BLaER1 treated with 17β-estradiol and CSF1 and Interleukin-3, amounts not matched to agents 10 nM and 100 nM (cell line): ENCODE measurements at regions not wholly inside any gene's neighbourhood (a gene's known extent, or its start where the extent isn't known, plus 50 kb on each side); places are given as distances from the start of the nearest gene placed in this dataset.
"Not testable (repeated sequence)": the region's sequence is repeated elsewhere in the genome, so short reads cannot be mapped to it uniquely, and the experiment has no call there.

Experiments
- H3K27ac ChIP-seq, 11 experiments: shearing (Covaris generic); formaldehyde crosslinking; 2 replicates each; pipeline ENCODE4 v1.8.1; 2022
- H3K27me3 ChIP-seq, 11 experiments: shearing (Covaris generic); formaldehyde crosslinking; 2 replicates each; pipeline ENCODE4 v1.8.1; 2022
- H3K36me3 ChIP-seq, 11 experiments: shearing (Covaris generic); formaldehyde crosslinking; 2 replicates each; pipeline ENCODE4 v1.8.1; 2022
- H3K4me1 ChIP-seq, 10 experiments: shearing (Covaris generic); formaldehyde crosslinking; 2 replicates each; pipeline ENCODE4 v1.8.1; 2022
- H3K4me2 ChIP-seq, 11 experiments: shearing (Covaris generic); formaldehyde crosslinking; 2 replicates each; pipeline ENCODE4 v1.8.1; 2022
- H3K4me3 ChIP-seq, 10 experiments: shearing (Covaris generic); formaldehyde crosslinking; 2 replicates each; pipeline ENCODE4 v1.8.1; 2022
- H3K9ac ChIP-seq, 11 experiments: shearing (Covaris generic); formaldehyde crosslinking; 2 replicates each; pipeline ENCODE4 v1.8.1; 2022
- H3K9me3 ChIP-seq, 11 experiments: shearing (Covaris generic); formaldehyde crosslinking; replicated peaks in 1 of 11; 2 replicates each; pipeline ENCODE4 v1.8.1; 2022
- H4K20me1 ChIP-seq, 11 experiments: shearing (Covaris generic); formaldehyde crosslinking; 2 replicates each; pipeline ENCODE4 v1.8.1; 2022

GRCh38 chr17:30711176-30711575, 113.3 kb downstream of the CRLF3 start:
- H3K36me3 ChIP-seq, H3K9me3 ChIP-seq, H3K27me3 ChIP-seq: not testable (repeated sequence)
- Histone ChIP-seq H3K4me3 (peak overlapping the region in 9 of 10 experiments; percentile 85 to 98 (median 92); a peak in 14 of 20 replicates), H3K4me1 (peaks cover 38 to 64% (median 56%) of the 10 kb centered on the region in 10 experiments), H4K20me1 (peaks cover 16 to 66% (median 60%) of the 10 kb centered on the region in 11 experiments; a peak in 21 of 22 replicates), H3K4me2 (peak overlapping the region; percentile 87 to 98 (median 92)), H3K9ac (peak overlapping the region in 8 of 11 experiments; percentile 87 to 93 (median 89); a peak in 7 of 22 replicates), H3K27ac (peak overlapping the region in 4 of 11 experiments; percentile 18 to 91 (median 86); a peak in 4 of 22 replicates)

GRCh38 chr17:30710276-30711088, 114.0 kb downstream of the CRLF3 start:
- Histone ChIP-seq H3K27ac (peak overlapping the region; percentile 60 to 92 (median 86); a peak in 21 of 22 replicates), H3K4me2 (peak overlapping the region; percentile 87 to 98 (median 92))
- H3K9me3 ChIP-seq: not testable (repeated sequence)

GRCh38 chr17:30709561-30710275, 114.8 kb downstream of the CRLF3 start:
- Histone ChIP-seq H3K4me3 (peak overlapping the region; percentile 85 to 98 (median 92)), H3K27me3 (peaks cover 9 to 16% (median 12%) of the 10 kb centered on the region in 11 experiments), H4K20me1 (peaks cover 16 to 56% (median 46%) of the 10 kb centered on the region in 11 experiments; a peak in 20 of 22 replicates), H3K4me2 (peak overlapping the region; percentile 87 to 98 (median 92)), H3K27ac (peak overlapping the region; percentile 60 to 92 (median 86)), H3K4me1 (peaks cover 45 to 71% (median 66%) of the 10 kb centered on the region in 10 experiments), H3K9ac (peak overlapping the region; percentile 87 to 93 (median 89))
- not testable (repeated sequence) for H3K9me3 ChIP-seq, H3K36me3 ChIP-seq

More at GRCh38 chr17:30710276-30711088, 114.0 kb downstream of the CRLF3 start:
- Histone ChIP-seq H4K20me1 (peaks cover 16 to 60% (median 53%) of the 10 kb centered on the region in 11 experiments; a peak in 21 of 22 replicates), H3K9ac (peak overlapping the region; percentile 87 to 93 (median 89)), H3K4me3 (peak overlapping the region; percentile 85 to 98 (median 92)), H3K27me3 (peaks cover 6 to 12% (median 8%) of the 10 kb centered on the region in 11 experiments), H3K4me1 (peaks cover 45 to 71% (median 63%) of the 10 kb centered on the region in 10 experiments)
- H3K36me3 ChIP-seq: not testable (repeated sequence)

- H3K4me3 ChIP-seq: peak overlapping the region; percentile 85 to 98 (median 92)
- peak overlapping the region in 9 of 11 experiments; percentile 90 to 98 (median 94); a peak in 15 of 22 replicates for H3K4me2 ChIP-seq
- peak overlapping the region; percentile 87 to 93 (median 89) for H3K9ac ChIP-seq
- H4K20me1 ChIP-seq: peaks cover 16 to 50% (median 39%) of the 10 kb centered on the region in 11 experiments; a peak in 20 of 22 replicates
- not testable (repeated sequence) for H3K36me3 ChIP-seq, H3K9me3 ChIP-seq
- peaks cover 45 to 65% (median 62%) of the 10 kb centered on the region in 10 experiments for H3K4me1 ChIP-seq
- peaks cover 9 to 16% (median 12%) of the 10 kb centered on the region in 11 experiments for H3K27me3 ChIP-seq
- H3K27ac ChIP-seq: peak overlapping the region; percentile 60 to 92 (median 86)
Observed at GRCh38 chr17:30709096-30709495, 115.4 kb downstream of the CRLF3 start.

- Histone ChIP-seq H3K4me3 (peak overlapping the region; percentile 85 to 98 (median 92)), H3K4me2 (peak overlapping the region; percentile 90 to 98 (median 96)), H3K27me3 (peaks cover 9 to 16% (median 12%) of the 10 kb centered on the region in 11 experiments), H3K9ac (peak overlapping the region; percentile 87 to 93 (median 89)), H4K20me1 (peaks cover 12 to 43% (median 33%) of the 10 kb centered on the region in 11 experiments; a peak in 20 of 22 replicates), H3K4me1 (peaks cover 45 to 59% (median 57%) of the 10 kb centered on the region in 10 experiments), H3K27ac (peak overlapping the region; percentile 60 to 92 (median 86))
- not testable (repeated sequence) for H3K9me3 ChIP-seq, H3K36me3 ChIP-seq
Observed at GRCh38 chr17:30708241-30709078, 116.0 kb downstream of the CRLF3 start.

- Histone ChIP-seq H3K27me3 (peaks cover 9 to 16% (median 12%) of the 10 kb centered on the region in 11 experiments), H3K4me2 (peak overlapping the region; percentile 90 to 98 (median 96)), H3K9ac (peak overlapping the region; percentile 87 to 93 (median 89)), H4K20me1 (peaks cover 11 to 37% (median 26%) of the 10 kb centered on the region in 11 experiments; a peak in 20 of 22 replicates), H3K4me3 (peak overlapping the region; percentile 85 to 98 (median 92)), H3K27ac (peak overlapping the region; percentile 60 to 92 (median 86); a peak in 21 of 22 replicates), H3K4me1 (peaks cover 44 to 52% (median 50%) of the 10 kb centered on the region in 10 experiments)
- not testable (repeated sequence) for H3K9me3 ChIP-seq, H3K36me3 ChIP-seq
Observed at GRCh38 chr17:30707724-30708240, 116.7 kb downstream of the CRLF3 start.

- Histone ChIP-seq H3K4me2 (peak overlapping the region; percentile 91 to 98 (median 96)), H3K9ac (peak overlapping the region in 9 of 11 experiments; percentile 43 to 89 (median 70); a peak in 16 of 22 replicates)
Observed at GRCh38 chr17:30706461-30707335, 117.8 kb downstream of the CRLF3 start.

GRCh38 chr17:30706004-30706403, 118.5 kb downstream of the CRLF3 start:
- H3K27me3 ChIP-seq: peaks cover 9 to 16% (median 12%) of the 10 kb centered on the region in 11 experiments
- H3K4me2 ChIP-seq: peak overlapping the region; percentile 91 to 98 (median 96)
- peak overlapping the region in 10 of 11 experiments; percentile 38 to 71 (median 64); a peak in 16 of 22 replicates for H3K9ac ChIP-seq
- not testable (repeated sequence) for H3K36me3 ChIP-seq, H3K9me3 ChIP-seq
- peaks cover 0 to 19% (median 8%) of the 10 kb centered on the region in 11 experiments; a peak in 19 of 22 replicates for H4K20me1 ChIP-seq
- peak overlapping the region; percentile 33 to 94 (median 56) for H3K4me3 ChIP-seq
- peak overlapping the region in 6 of 11 experiments; percentile 39 to 66 (median 48); a peak in 8 of 22 replicates for H3K27ac ChIP-seq
- peaks cover 26 to 42% (median 34%) of the 10 kb centered on the region in 10 experiments for H3K4me1 ChIP-seq

More at GRCh38 chr17:30706461-30707335, 117.8 kb downstream of the CRLF3 start:
- Histone ChIP-seq H3K4me3 (peak overlapping the region; percentile 33 to 98 (median 88)), H3K4me1 (peaks cover 33 to 43% (median 40%) of the 10 kb centered on the region in 10 experiments), H3K27me3 (peaks cover 9 to 16% (median 12%) of the 10 kb centered on the region in 11 experiments), H4K20me1 (peaks cover under 1 to 26% (median 15%) of the 10 kb centered on the region in 11 experiments; a peak in 20 of 22 replicates), H3K27ac (peak overlapping the region in 5 of 11 experiments; percentile 39 to 66 (median 53); a peak in 7 of 22 replicates)
- H3K9me3 ChIP-seq, H3K36me3 ChIP-seq: not testable (repeated sequence)
